ENCODE measurements at regions not wholly inside any gene's neighbourhood (a gene's known extent, or its start where the extent isn't known, plus 50 kb on each side); places are given as distances from the start of the nearest gene placed in this dataset.
A peak's percentile ranks its signal among the peaks of the same experiment; 100 is the strongest.

DNA sequence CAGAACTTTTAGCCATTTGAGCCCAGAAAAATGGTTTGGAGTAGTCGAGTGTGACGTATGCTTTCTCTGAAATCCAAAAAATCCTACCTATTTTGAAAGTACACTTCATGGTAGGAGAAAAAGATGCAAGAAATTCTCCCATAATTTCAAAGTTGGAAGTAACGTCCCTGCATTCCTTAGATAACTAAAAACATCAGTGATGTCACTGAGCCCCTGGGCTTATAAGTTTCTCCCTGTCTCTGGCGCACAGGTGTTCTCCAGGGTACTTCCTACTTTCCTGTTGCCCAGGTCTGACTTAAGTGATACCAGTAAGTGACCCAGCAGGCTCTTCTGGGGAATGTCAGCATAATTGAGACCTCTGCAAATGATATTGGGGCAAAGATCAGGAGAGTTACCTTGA lies 90.5 kb upstream of the WDR1 start:
- TF ChIP-seq, protein P1, sequence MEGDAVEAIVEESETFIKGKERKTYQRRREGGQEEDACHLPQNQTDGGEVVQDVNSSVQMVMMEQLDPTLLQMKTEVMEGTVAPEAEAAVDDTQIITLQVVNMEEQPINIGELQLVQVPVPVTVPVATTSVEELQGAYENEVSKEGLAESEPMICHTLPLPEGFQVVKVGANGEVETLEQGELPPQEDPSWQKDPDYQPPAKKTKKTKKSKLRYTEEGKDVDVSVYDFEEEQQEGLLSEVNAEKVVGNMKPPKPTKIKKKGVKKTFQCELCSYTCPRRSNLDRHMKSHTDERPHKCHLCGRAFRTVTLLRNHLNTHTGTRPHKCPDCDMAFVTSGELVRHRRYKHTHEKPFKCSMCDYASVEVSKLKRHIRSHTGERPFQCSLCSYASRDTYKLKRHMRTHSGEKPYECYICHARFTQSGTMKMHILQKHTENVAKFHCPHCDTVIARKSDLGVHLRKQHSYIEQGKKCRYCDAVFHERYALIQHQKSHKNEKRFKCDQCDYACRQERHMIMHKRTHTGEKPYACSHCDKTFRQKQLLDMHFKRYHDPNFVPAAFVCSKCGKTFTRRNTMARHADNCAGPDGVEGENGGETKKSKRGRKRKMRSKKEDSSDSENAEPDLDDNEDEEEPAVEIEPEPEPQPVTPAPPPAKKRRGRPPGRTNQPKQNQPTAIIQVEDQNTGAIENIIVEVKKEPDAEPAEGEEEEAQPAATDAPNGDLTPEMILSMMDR (conservative IDR thresholded peaks at IDR 0.05; ENCODE audit: control insufficient read depth, insufficient read depth, low read depth, low read length), result no peak
- DNase-seq (ENCODE audit: low read depth), result no peak
- H3K4me3 ChIP-seq (ENCODE audit: control insufficient read depth, low read depth, low read length), result no peak overlapping the region

GRCh38 chr4:10205223-10205622 lies 88.6 kb upstream of the WDR1 start:
- DNase-seq (ENCODE audit: low read depth), result peak; percentile 56
- TF ChIP-seq, protein P1 (conservative IDR thresholded peaks at IDR 0.05; ENCODE audit: control insufficient read depth, insufficient read depth, low read depth, low read length), result no peak
- no peak overlapping the region for H3K4me3 ChIP-seq (ENCODE audit: control insufficient read depth, low read depth, low read length)

- TF ChIP-seq, protein P1 (conservative IDR thresholded peaks at IDR 0.05; ENCODE audit: control insufficient read depth, insufficient read depth, low read depth, low read length), result no peak
- DNase-seq (ENCODE audit: low read depth), result peak; percentile 29
- H3K4me3 ChIP-seq (ENCODE audit: control insufficient read depth, low read depth, low read length), result no peak overlapping the region
These were observed 87.9 kb upstream of the WDR1 start for GRCh38 chr4:10204401-10205058.

- TF ChIP-seq, protein P1 (conservative IDR thresholded peaks at IDR 0.05; ENCODE audit: control insufficient read depth, insufficient read depth, low read depth, low read length), result no peak
- DNase-seq (ENCODE audit: low read depth), result no peak
- H3K4me3 ChIP-seq (ENCODE audit: control insufficient read depth, low read depth, low read length), result no peak overlapping the region
These were observed 87.3 kb upstream of the WDR1 start for GRCh38 chr4:10203851-10204250.

DNA sequence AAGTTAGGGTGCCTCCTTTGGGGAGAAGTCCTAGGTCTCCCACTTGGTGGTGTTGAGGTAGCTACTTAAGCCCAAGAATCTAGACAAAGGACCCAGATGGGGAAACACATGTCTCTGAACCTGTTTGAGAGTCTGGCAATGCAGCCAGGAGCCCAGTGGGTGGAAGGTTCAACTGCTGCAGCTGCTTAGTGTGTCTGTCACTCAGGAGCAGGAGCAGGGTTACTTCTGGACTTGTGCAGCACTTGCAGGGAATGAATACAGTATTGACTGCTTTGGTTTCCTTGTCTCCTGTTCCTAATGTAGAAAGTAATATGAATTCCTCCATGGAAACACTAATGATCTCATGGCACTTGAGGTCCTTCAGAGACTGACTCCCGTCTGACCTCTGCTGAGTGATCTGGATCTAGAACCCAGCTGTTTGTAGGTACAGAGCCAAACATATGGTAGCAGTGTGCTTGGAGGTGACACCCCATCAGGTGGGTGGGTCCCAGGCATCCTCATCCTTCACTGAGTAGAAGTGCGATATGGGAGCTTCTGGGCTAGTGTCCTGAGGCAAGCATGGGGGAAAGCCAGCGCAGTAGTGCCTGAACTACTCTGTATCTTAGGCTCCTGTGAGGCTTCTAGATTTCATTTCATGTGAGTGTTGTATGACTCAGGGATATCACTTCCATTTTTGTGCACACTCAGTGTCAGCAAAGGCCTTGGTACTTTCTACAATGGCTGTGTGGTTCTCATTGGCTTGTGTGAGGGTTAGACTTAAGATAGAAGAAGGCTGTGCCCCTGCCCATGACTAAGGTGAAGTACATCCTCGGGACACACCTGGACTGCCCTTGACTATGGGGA lies 85.0 kb upstream of the WDR1 start:
- no peak for DNase-seq (ENCODE audit: low read depth)
- H3K4me3 ChIP-seq (ENCODE audit: control insufficient read depth, low read depth, low read length), result no peak overlapping the region
- TF ChIP-seq, protein P1 (conservative IDR thresholded peaks at IDR 0.05; ENCODE audit: control insufficient read depth, insufficient read depth, low read depth, low read length), result no peak

- DNase-seq (ENCODE audit: low read depth), result no peak
- TF ChIP-seq, protein P1 (conservative IDR thresholded peaks at IDR 0.05; ENCODE audit: control insufficient read depth, insufficient read depth, low read depth, low read length), result no peak
- no peak overlapping the region for H3K4me3 ChIP-seq (ENCODE audit: control insufficient read depth, low read depth, low read length)
These were observed 84.3 kb upstream of the WDR1 start for GRCh38 chr4:10200869-10201268.
